NCI-H1436 treated with DMSO at 0.1 percent for 48 hours (cell line): ENCODE measurements at regions not wholly inside any gene's neighbourhood (a gene's known extent, or its start where the extent isn't known, plus 50 kb on each side); places are given as distances from the start of the nearest gene placed in this dataset.

Experiments
- DNase-seq: peaks from one replicate; lab custom pipeline; 2025; lab: John Stamatoyannopoulos, UW

DNA sequence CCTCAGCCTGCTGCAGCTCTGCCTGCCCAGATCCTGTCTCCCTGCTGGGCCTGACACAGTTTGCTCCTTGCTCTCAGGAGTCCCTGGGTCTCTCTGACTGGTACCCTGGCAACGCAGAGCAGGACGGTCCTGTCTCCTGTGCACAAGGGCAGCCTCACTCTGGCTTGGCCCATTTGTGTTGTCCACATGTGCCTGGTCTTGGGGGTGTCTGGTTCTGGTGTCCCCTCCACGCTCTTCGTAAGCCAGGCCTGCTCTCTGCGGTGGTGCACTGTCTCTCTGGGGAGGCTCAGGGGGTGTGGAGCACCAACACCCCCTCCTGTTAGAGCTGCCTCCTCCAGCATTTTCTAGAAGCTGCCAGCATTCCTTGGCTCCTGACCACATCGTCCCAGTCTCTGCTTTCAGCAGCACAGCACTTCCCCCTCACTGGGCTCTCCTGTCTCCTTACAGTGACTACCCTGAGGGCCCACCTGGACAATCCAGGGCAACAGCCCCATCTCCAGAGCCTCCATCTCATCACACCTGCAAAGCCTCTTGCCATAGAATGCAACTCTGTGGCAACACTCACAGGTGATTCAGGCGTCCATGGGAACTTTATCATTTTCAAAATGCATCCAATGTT is 235.6 kb upstream of the HS6ST1 start:
- DNase-seq = no peak

DNA sequence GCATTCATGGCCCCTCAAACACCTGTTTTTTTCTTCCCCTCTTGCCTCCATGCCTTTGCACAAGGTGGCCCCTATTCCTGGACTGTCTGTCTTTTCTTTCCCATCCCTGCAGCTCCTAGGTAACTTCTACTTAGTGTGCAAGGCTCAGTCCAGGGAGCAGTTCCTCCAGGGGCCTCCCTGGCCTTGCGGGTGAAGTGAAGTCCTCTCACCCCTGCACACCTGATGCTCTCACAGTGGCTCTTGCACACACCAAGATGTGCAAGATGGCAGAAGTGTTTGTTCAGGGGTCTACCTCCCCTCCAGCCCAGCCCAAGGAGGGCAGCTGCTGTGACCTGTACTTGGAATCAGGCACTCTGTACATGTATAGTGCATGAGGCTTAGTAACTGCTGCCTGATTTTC is 236.8 kb upstream of the HS6ST1 start:
- no peak for DNase-seq

DNA sequence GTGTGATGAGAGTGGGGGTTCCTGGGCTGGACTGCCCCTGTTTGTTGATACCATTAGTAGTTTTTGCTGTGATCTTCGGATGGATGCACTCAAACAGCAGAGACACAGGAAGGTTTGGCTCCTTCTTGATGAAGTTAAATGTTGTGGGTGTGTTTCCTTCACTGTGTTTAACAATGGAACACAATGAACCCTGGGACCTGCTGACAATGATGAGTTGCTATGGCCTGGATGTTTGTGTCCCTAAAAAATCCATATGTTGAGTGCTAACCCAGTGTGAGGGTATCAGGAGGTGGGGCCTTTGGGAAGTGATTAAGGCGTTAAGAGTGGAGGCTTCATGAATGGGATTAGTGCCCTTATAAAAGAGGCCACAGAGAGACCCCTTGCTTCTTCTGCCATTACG is 237.4 kb upstream of the HS6ST1 start:
- DNase-seq = no peak

GRCh38 chr2:128556633-128557032 is 238.0 kb upstream of the HS6ST1 start:
- no peak for DNase-seq

GRCh38 chr2:128557069-128557468 is 238.4 kb upstream of the HS6ST1 start:
- no peak for DNase-seq

DNA sequence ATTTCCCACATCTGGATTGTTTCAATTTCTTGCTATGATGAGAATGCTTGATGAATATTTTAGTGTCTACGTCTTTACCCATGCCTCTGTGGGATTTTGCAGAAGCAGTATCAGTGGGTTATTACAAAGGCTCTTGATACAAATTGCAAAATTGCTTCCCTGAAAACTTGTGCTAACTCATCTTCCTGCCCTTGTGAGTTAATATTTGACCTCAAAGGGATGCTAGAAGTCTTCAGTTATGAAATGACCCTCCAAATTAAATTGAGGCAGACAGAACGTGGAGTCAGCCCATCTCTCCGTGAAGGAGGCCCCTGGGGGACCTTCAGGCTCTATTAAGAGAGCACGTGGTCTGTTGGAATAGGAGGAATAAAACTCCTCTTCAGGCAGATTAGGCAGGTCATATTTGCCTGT is 239.2 kb upstream of the HS6ST1 start:
- no peak for DNase-seq

GRCh38 chr2:128558441-128558840 is 239.8 kb upstream of the HS6ST1 start:
- no peak for DNase-seq

DNA sequence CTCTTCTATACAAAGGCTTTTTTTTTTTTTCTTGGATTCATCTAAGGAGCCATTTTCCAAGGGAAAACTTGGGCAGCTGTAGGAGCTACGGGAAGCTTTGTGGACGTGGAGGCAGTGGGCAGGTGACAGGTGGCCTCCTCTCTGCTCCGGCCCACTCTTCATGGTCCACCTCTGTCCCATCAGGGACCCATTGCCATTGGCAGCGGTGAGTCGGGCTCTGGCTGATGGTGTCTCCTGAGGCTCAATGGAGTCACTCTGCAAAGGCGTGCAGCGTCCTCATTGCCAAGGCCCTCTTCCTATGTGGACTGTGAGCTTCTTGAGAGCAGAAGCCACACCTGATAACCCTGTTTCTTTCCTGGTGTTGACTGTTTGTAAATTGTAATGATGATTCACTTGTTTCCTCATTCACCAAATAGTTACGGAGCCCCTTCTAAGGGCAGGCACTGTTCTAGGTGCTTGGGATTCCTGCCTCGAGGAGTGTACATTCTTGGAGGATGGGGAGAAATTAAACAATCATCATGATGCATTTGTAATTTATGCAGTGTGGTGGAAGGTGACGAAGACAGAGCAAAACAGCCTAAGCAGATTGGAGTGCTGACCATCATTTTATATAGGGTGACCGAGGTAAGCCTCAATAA is 240.3 kb upstream of the HS6ST1 start:
- DNase-seq = no peak

DNA sequence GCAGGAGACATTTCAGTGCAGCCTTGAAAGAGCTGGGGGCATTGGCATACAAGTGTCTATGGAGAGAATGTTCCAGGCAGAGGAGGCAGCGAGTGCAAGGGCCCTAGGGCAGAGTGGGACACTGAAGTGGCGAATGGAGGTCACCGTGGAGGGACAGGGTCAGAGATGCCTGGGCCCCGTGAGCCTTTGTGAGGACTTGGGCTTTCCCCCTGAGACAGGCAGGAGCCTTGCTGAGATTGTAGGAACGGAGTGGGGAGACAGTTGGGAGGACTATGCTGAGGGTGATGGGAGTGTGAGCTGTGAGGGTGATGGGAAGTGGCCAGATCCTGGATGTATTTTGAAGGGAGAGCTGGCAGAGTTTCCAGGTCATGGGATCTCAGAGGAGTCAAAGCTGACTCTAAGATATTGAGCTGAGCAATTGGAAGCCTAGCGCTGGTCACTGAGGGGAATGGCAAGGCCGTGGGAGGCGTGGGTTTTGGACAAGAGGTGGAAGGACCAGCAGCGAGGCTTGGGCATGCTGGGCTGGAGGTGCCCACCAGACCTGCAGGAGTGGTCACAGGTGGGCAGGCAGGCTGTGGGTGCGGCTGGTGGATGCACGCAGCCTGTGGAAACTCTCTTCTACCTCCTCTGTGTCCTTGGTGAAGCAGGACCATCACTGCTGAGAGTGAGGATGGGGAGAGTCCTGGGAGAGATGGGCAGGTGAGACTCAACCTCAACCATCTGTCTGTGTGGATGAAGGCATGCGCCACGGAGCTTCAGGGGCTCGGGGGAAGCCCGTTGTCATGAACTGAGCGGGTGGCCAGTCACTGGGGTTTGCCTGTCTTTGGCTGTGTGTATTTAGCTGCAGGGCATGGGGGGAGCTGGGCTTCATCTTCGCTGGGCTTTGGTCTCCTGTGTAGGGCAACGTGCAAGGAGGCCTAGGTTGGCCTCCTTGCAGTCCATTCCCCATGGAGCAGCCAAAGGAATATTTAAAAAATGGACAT is 241.2 kb upstream of the HS6ST1 start:
- DNase-seq = no peak

- no peak for DNase-seq
Measured at GRCh38 chr2:128560718-128561117, 242.1 kb upstream of the HS6ST1 start.

DNA sequence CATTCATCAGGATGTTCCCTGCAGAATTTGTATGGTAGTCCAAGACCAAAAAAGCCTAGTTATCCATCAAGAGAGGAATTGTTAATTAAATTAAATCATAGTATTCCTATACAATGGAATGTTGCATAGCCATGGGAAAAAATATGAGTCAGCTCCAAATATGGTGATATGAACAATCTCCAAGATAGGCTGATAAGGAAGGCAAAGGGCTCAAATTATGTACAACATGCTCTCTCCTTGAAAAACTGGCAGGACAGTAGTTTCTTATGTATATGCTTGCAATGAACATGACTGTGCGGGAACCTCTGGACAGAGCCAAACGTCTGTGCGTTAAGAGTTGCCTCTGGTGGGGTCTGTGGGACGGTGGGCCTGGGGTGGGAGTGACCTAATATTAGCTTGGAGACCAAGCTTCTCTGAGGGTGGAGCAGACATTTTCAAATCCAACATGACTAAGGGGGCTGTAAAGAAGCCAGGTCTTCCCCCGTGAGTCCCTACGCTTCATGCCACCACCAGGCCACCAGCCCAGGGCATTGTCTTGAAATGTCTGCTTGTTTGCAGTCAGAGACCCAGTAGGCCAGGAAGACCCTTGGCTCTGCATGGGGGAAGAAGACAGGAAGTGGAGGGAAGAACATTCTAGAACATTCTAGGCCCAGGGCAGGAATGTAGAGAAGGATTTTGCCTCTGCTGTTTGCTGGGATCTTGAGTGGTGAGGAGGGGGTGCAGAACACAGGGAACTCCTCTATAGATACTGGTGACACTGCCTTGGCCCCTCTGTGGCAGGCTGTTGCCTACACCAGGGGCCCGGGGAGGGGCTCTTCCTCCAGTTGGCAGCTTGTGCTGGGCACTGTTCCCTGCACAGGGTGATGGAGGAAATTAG is 244.0 kb upstream of the HS6ST1 start:
- no peak for DNase-seq

DNA sequence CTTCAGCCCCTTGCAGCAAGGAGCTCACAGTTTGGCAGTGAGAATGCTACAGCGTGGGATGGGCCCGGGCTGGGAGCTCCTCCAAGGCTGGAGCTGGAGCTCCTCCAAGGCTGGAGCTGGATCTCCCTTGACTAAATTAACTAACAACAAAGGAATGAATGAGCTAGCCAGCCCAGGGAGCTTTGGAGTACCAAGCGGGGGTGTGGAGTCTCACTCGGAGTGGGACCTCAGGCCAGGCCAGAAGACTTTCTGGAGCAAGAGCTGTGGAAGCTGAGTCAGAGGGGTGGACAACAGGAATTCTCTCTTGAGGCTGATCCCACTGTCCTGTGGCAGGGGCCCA is 244.7 kb upstream of the HS6ST1 start:
- no peak for DNase-seq

DNA sequence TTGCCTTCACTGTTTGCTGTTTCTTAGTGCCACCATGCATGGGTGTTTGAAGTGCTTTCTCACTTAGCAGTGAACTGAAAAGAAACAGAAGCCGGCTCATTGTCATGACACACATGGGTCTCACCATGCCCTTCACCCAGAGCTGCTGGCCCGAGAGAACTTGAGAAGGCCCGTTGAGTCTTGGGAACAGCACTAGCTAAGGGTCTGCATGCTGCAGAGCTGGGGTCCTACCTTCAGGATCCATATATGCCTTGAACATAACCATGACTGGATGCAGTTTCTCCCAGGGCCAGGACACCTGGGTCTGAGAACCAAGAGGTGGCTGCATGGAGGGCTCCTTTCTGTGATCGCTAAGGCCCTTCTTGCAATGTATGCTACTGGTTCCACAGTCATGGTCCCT is 245.5 kb upstream of the HS6ST1 start:
- DNase-seq = no peak

- no peak for DNase-seq
Measured at GRCh38 chr2:128564551-128564950, 245.9 kb upstream of the HS6ST1 start.

GRCh38 chr2:128565441-128565840 is 246.8 kb upstream of the HS6ST1 start:
- no peak for DNase-seq

DNA sequence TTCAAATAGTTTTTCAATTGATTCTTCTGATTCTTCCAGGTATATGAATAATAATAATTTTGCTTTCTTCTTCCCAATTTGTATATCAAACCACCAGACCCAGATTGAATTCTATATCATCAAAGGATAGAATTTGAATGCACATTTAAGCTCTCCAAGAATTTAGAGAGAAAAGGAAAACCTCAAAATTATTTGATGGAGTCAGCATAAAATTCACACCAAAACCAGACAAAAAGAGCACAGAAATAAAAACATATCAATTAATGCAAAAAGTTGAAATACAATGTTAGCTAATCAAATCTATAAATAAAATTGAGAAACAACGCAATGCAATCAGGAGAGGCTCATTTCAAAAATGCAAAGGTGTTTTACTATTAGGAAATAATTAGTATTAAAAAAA is 248.0 kb upstream of the HS6ST1 start:
- no peak for DNase-seq

- DNase-seq = no peak
Measured at GRCh38 chr2:128568106-128568505, 249.4 kb upstream of the HS6ST1 start.

- no peak for DNase-seq
Measured at GRCh38 chr2:128573116-128573515, 254.4 kb upstream of the HS6ST1 start.

DNA sequence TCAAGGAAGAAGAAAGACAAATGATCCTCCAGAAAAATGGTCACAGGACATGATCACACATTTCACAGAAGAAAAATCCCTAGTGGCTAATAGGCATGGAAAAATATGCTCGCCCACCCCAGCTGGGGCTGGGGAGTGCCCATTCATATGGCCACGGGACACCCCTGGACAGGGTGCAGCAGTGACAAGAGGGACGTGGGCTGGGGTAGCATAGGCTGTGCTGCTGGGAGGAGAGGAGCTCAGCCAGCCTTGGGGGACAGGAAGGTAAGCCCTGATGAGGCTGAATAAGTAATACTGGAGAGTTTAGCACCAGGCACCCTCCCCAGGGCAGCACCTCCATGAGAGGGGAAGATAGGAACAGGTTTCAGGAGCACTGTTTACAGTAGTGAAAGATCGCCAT is 254.9 kb upstream of the HS6ST1 start:
- DNase-seq = no peak

- no peak for DNase-seq
Measured at GRCh38 chr2:128577141-128577930, 258.7 kb upstream of the HS6ST1 start.
